ENCODE measurements at regions not wholly inside any gene's neighbourhood (a gene's known extent, or its start where the extent isn't known, plus 50 kb on each side); places are given as distances from the start of the nearest gene placed in this dataset.

GRCh38 chr14:96746101-96746500 lies 51.1 kb upstream of the VRK1 start:
- no peak for TF ChIP-seq YY1 (IDR thresholded peaks at IDR 0.05; ENCODE audit: insufficient read depth, insufficient read length)
- TF ChIP-seq SUZ12 (IDR thresholded peaks at IDR 0.05; ENCODE audit: extremely low read depth, insufficient read depth, insufficient read length) = no peak
- TF ChIP-seq ZNF274 (IDR thresholded peaks at IDR 0.05; ENCODE audit: low read depth, low read length) = no peak
